ENCODE measurements at regions not wholly inside any gene's neighbourhood (a gene's known extent, or its start where the extent isn't known, plus 50 kb on each side); places are given as distances from the start of the nearest gene placed in this dataset.

DNA sequence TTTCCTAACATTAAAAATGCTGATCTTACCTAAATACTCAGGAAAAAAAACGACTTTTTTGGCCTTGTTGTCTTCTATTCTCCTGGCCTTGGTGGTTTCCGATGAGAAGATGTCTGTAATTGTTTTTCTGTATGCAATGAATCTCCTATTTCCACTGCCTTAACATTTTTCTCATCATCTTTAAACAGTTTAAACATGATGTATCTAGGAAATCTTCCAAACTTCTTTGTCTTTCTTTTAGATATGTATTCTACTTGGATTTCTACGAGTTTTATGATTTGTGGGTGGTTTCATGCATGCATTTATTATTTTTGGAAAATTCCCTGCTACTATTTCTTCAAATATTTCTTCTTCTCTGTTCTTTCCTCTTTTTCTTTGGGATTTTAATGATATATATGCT, 288.6 kb upstream of the GYPC start:
- Histone ChIP-seq H4K20me1 (ENCODE audit: control insufficient read depth, extremely low read depth, insufficient read depth, low read length) (no peaks in the 10 kb centered on the region), H3K9ac (ENCODE audit: insufficient read depth, low read length) (no peak overlapping the region), H3K9me3 (ENCODE audit: control insufficient read depth, insufficient read depth, low read depth, low read length) (no peaks in the 10 kb centered on the region), H3K4me1 (ENCODE audit: control insufficient read depth, extremely low read depth, insufficient read depth, low read length) (no peaks in the 10 kb centered on the region), H3K4me2 (ENCODE audit: extremely low read depth, insufficient read depth, low read length) (no peak overlapping the region), H3K4me3 (replicated peaks in 1 of 4; ENCODE audit: control extremely low read depth in 1 of 4, insufficient read depth in 1 of 4, low read depth in 3 of 4, low read length in 4 of 4) (no peak overlapping the region), H3K36me3 (ENCODE audit: control insufficient read depth, insufficient read depth, low read length) (no peaks in the 10 kb centered on the region), H3K79me2 (ENCODE audit: control insufficient read depth, insufficient read depth, low read length) (no peaks in the 10 kb centered on the region), H2AFZ (ENCODE audit: low read length) (no peak overlapping the region), H3K27ac (ENCODE audit: insufficient read depth, low read length) (no peak overlapping the region), H3K27me3 (ENCODE audit: control insufficient read depth, insufficient read depth, low read length) (no peaks in the 10 kb centered on the region)
- no peak for DNase-seq (ENCODE audit: low read depth in 2 of 2)
- TF ChIP-seq EZH2 (IDR thresholded peaks at IDR 0.05; ENCODE audit: low read length, missing control alignments) (no peak), CTCF (conservative IDR thresholded peaks at IDR 0.05 in 1 of 2, IDR thresholded peaks at IDR 0.05 in 1 of 2; ENCODE audit: low read depth in 1 of 2, low read length in 2 of 2) (no peak)

- DNase-seq (ENCODE audit: low read depth in 2 of 2) = no peak
- H3K4me1 ChIP-seq (ENCODE audit: control insufficient read depth, extremely low read depth, insufficient read depth, low read length) = no peaks in the 10 kb centered on the region
- H3K4me2 ChIP-seq (ENCODE audit: extremely low read depth, insufficient read depth, low read length) = no peak overlapping the region
- TF ChIP-seq CTCF (conservative IDR thresholded peaks at IDR 0.05 in 1 of 2, IDR thresholded peaks at IDR 0.05 in 1 of 2; ENCODE audit: low read depth in 1 of 2, low read length in 2 of 2) (no peak), EZH2 (IDR thresholded peaks at IDR 0.05; ENCODE audit: low read length, missing control alignments) (no peak)
- no peak overlapping the region for H3K9ac ChIP-seq (ENCODE audit: insufficient read depth, low read length)
- H2AFZ ChIP-seq (ENCODE audit: low read length) = no peak overlapping the region
- no peaks in the 10 kb centered on the region for H4K20me1 ChIP-seq (ENCODE audit: control insufficient read depth, extremely low read depth, insufficient read depth, low read length)
- no peaks in the 10 kb centered on the region for H3K9me3 ChIP-seq (ENCODE audit: control insufficient read depth, insufficient read depth, low read depth, low read length)
- H3K36me3 ChIP-seq (ENCODE audit: control insufficient read depth, insufficient read depth, low read length) = no peaks in the 10 kb centered on the region
- H3K4me3 ChIP-seq (replicated peaks in 1 of 4; ENCODE audit: control extremely low read depth in 1 of 4, insufficient read depth in 1 of 4, low read depth in 3 of 4, low read length in 4 of 4) = no peak overlapping the region
- H3K79me2 ChIP-seq (ENCODE audit: control insufficient read depth, insufficient read depth, low read length) = no peaks in the 10 kb centered on the region
- H3K27ac ChIP-seq (ENCODE audit: insufficient read depth, low read length) = no peak overlapping the region
- H3K27me3 ChIP-seq (ENCODE audit: control insufficient read depth, insufficient read depth, low read length) = no peaks in the 10 kb centered on the region
These were observed 287.2 kb upstream of the GYPC start for GRCh38 chr2:126368758-126369157.

- H2AFZ ChIP-seq (ENCODE audit: low read length) = no peak overlapping the region
- no peak for DNase-seq (ENCODE audit: low read depth in 2 of 2)
- no peak overlapping the region for H3K9ac ChIP-seq (ENCODE audit: insufficient read depth, low read length)
- H3K36me3 ChIP-seq (ENCODE audit: control insufficient read depth, insufficient read depth, low read length) = no peaks in the 10 kb centered on the region
- no peak overlapping the region for H3K27ac ChIP-seq (ENCODE audit: insufficient read depth, low read length)
- H3K79me2 ChIP-seq (ENCODE audit: control insufficient read depth, insufficient read depth, low read length) = no peaks in the 10 kb centered on the region
- TF ChIP-seq EZH2 (IDR thresholded peaks at IDR 0.05; ENCODE audit: low read length, missing control alignments) (no peak), CTCF (conservative IDR thresholded peaks at IDR 0.05 in 1 of 2, IDR thresholded peaks at IDR 0.05 in 1 of 2; ENCODE audit: low read depth in 1 of 2, low read length in 2 of 2) (no peak)
- H3K4me3 ChIP-seq (replicated peaks in 1 of 4; ENCODE audit: control extremely low read depth in 1 of 4, insufficient read depth in 1 of 4, low read depth in 3 of 4, low read length in 4 of 4) = no peak overlapping the region
- no peaks in the 10 kb centered on the region for H3K27me3 ChIP-seq (ENCODE audit: control insufficient read depth, insufficient read depth, low read length)
- no peaks in the 10 kb centered on the region for H3K4me1 ChIP-seq (ENCODE audit: control insufficient read depth, extremely low read depth, insufficient read depth, low read length)
- no peaks in the 10 kb centered on the region for H4K20me1 ChIP-seq (ENCODE audit: control insufficient read depth, extremely low read depth, insufficient read depth, low read length)
- H3K4me2 ChIP-seq (ENCODE audit: extremely low read depth, insufficient read depth, low read length) = no peak overlapping the region
- no peaks in the 10 kb centered on the region for H3K9me3 ChIP-seq (ENCODE audit: control insufficient read depth, insufficient read depth, low read depth, low read length)
These were observed 285.8 kb upstream of the GYPC start for GRCh38 chr2:126370201-126370600.

Measured in fibroblast of lung (primary cell).